GDM1 (cell line): ENCODE measurements at regions not wholly inside any gene's neighbourhood (a gene's known extent, or its start where the extent isn't known, plus 50 kb on each side); places are given as distances from the start of the nearest gene placed in this dataset.

Source experiments
- DNase-seq: peaks from one replicate; lab custom pipeline; 2025; lab: John Stamatoyannopoulos, UW

DNA sequence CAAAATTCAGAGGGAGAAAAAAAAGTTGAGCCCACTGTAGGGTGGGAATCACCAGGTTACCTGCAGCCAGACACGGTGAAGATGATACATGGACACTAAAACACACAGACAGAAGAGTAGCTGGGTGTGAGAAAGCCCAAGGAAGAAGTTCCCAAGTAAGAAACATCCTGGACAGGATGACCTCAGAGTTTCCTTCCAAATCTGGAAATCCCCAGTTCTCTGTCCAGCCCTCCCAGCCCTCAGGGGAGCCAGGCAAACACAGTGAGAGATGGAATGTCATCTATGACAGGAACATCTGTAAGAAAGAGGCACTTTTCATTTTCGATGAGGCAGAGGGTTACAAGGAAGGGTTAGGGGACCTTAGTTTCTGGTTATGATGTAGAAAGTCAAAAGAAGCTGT, 125.1 kb upstream of the LYZL1 start:
- no peak for DNase-seq

DNA sequence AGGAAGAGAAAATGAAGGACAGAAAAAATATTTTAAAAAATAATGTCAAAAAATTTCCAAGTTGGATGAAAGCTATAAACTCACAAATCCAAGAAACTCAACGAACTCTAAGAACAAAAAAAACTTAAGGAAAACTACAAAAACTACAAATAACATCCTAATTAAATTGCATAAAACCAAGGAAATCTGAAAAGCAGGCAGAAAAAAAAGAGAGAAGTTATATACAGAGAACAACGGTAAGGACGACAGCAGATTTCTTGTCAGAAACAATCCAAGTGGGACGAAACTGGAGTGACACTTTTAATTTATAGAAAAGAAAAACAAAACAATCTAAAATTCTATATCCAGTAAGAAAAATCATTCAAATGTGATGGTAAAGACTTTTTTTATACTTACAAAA, 122.2 kb upstream of the LYZL1 start:
- DNase-seq, result no peak

DNA sequence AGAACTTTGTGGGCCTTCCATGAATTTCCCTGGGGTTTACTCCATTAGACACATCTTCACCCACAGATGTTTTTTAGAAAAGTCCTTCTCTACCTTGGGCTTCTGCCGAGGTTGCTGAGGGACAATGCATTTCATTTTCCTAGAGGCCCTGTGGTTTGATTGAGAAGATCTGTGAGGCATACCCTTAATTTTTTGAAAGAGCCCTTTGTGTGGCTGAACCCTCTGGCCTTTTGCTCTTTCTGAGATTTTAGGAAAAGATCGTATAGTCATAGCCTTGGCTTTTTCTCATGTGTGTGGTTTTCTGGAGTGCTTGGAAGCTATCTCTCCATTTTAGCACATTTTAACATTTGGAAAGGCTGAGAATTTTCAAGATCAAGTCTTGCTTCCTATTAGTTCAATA, 119.8 kb upstream of the LYZL1 start:
- DNase-seq, result no peak

DNA sequence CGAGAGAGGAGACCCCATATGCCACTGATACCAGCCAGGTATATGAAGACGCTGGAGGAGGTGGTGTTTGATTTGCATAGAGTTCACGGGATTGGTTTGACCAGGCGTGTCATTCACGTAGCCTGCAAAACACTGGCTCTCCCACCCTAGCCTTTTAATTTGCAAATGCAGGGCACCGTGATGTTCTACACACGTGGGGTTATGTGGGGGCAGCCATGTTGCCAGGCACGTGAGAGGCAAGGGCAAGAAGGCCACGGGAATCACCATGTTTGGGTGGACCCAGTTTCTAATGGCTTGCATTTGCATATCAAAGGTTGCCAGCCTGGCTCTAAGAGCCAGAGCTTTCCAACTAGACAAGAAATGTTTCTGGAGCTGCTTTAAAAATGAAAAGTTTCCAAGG, 117.2 kb upstream of the LYZL1 start:
- no peak for DNase-seq

DNA sequence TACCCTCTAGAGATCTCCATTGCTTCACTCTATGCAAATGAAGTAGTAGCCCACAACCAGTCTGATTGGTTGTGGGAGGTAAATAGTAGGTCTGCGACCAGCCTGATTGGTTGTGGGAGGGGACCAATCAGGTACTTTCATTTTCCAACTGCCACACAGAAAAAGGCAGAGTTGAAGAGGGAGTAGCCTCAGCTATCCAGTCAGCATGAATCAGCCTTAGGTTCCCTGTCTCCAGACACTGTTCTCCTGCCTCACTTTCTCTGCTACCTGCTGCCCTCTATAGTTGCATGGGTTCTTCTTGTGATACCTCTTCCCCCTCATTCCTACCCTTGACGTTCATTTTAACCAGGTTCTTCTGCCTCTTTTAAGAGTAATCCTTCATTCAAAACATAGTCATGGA, 114.5 kb upstream of the LYZL1 start:
- no peak for DNase-seq

DNA sequence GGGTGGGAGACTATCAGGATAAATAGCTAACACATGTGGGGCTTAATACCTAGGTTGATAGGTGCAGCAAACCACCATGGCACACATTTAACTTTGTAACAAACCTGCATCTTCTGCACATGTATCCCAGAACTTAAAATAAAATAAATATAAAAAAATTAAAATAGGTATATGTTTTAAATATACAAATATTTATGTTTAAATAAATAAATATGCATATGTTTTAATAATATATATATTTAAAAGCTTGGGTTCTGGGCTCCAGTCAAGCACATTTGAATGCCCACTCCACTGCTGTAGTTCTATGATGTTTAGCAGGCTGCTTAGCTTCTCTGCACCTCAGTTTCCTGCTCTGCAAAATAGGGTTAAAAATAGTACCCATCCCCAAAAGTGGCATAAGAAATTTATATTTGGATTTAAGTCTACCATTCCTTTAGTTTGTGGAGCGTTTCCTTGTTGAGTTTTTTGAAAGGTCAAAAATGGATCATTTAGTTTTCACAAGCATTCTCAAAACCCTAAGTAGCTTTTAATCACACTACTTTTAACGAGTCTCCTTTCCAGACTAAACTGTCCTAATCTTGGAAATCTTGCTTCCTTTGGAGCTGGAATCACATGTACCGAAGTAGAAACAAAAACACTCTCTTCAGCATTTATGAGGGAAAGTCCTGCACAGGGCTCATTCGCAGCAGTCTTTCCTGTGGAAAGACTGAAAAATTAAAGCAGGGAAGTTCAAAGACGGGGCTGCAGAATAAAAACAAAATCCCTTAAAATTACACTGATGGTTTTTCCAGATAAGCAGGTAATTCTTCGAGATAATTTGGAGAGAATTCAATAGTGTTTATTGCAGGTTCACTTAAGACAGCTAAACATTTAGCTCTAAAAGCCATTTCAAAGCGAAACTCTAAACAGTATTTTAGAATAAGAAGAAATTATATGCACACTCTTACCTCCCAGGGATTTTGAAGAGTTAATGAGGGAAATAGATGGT, 111.7 kb upstream of the LYZL1 start:
- DNase-seq, result no peak

DNA sequence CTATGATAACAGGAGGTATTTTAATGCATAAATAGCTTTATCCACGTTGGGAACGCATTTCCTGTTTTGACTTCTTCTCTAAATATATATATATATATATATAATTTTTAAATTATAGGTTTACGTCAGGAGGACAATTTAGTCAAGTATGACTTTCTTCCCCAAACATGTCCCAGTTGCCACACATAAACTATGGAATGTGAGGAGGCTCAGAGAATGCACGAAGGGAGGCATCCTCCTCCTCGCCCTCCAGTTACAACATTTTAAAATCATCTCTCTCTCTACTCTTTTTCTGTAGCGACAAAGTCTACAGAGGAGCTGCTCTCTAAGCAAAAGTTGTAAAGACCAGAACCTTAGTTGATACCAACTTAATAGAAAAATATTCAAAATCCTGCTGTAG, 106.9 kb upstream of the LYZL1 start:
- DNase-seq, result no peak

DNA sequence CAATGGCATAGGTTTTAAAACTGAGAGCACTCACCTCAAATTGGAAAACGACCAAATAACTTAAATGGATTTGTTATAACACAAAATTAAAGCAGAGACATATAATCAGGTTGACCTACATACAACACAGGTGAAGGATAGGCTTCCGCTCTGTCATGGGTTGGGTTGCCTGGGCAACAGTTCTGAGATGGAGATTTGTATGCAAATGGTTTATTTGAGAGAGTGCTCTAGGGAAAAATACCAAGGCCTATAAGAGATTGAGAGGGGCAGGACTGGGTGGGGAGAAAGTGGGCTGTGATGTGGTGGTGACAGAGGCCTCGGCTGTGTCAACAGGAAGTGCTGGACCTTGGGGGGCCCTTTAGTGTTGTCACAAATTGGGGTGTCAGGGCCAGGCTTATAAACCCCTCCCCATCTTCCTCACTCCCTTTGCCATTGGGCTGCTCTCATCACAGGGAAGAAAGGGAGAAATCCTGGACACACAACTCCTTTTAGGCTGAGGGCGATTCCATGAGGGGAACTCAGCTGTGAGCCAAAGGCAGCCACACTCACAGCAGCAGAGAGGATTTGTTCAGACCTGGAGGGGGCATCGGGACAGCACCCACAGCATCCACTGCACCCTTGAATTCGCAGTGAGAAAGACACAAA, 105.4 kb upstream of the LYZL1 start:
- no peak for DNase-seq

DNA sequence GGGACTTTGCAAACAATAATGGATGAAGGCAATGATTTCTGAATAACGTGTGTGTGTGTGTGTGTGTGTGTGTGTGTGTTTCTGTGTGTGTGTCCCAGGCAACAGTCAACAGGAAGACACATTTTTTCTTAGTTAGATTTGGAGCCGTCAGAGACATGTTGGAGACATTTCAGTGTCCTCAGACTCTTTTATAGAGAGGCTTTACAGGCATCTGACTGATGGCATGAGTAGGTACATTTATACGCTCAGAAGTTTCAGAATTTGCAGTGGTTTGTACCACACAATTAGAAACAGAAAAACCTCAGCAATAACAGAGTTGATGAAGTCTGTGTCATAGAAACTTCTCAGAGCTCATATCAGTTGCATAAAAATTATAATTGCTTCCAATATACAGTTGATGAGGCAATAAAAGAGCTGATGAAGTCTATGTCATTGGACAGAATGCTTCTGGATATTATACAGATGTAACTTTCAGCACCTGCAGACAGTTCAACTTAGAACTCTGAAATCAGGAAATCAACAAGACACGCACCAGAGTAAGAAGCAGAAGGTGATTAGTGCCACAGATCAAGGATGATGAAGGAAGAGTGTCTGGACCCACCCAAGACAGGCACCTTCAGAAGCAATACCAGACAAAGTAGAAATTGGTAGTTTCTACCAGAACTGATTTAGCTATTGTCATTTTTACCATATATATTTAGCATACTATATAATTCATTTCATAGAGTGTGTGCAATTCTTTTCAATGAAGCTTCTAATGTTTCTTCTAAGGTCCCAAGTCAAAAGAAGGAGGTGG, 104.5 kb upstream of the LYZL1 start:
- no peak for DNase-seq

DNA sequence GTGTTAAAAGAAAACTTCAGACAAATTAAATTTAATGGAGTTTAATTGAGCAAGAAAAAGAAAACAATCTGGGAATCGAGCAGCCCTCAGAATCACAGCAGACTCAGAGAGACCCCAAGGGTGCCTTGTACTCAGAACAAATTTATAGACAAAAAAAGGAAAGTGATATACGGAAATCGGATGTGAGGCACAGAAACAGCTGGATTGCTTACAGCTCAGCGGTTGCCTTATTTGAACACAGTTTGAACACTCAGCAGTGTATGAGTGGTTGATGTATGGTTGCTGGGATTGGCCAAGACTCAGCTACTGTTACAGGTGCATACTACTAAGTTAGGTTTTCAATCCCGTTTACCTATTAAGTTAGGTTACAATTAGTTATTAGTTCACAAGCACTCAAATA, 103.8 kb upstream of the LYZL1 start:
- DNase-seq, result no peak

DNA sequence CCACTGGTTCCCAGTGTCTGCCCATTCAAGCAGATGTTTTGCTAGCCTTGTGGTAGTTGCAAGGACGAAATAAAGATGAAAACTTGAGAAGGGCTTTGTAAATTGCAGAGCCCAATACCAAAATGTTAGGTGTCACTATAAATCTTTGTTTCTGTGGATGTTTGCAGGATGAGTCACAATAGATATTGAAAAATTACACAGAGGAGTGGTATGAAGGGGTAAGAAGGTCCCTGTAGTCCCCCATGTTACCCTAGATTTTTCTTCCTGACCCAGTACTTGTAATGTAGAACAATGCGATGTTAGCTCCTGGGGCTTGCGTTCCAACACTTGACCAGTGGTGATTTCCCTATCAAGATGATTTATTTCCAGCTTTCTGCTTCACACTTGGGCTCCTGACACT, 102.6 kb upstream of the LYZL1 start:
- DNase-seq, result no peak

DNA sequence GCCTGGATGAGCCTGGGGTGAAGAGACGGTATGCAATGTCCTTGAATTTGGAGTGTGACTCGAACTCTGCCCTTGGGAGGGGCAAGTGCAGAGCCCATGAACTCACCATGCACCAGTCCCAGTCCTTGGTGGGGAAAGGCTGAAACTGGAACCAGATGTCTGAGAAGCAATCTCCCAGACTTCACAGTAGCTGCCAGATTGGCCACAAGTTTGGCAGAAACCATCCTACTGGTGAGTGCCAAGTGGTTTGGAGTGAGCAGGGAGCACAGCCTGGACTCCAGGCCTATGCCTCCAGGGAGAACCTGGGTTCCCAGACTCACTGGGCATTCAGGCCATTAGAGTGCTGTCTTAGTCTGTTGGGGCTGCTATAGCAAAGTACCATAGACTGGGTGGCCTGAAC, 99.6 kb upstream of the LYZL1 start:
- DNase-seq, result no peak

DNA sequence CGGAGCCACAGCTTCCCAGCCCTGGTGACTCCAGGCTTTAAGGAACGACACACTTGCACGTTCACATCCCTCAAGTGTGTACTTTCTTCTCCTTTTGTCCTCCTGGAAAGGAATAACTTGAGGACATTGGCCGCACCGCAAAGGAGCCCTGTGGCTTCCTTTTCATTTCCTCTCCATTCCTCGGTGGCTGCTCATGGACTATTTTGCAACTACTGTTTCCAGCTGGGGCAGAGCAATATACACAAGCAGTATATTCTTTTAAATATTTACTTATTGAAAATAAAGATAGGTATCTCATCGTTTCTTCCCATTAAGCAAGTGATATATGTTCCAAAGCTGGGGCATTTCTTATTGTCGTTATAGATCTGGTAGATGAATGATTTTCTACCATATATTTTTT, 97.2 kb upstream of the LYZL1 start:
- DNase-seq, result no peak

DNA sequence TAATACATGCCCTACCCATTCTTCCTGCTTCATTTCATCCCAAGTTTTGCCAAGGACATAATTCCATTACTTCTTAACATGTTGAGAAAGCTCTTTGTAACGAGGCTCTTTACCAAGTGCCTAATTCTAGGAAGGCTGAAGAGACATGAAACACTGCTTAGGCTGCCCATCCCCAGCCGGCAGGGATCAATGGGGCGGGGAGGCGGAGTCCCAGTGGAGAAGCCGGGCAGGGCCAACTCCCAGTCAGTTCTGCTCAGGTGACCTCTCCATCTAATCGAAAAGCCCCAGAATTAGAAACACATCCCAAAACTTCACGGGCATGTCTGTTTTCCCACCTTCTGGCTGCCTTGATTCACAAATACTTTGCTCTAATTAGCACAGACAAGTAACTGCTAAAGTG, 89.5 kb upstream of the LYZL1 start:
- no peak for DNase-seq

DNA sequence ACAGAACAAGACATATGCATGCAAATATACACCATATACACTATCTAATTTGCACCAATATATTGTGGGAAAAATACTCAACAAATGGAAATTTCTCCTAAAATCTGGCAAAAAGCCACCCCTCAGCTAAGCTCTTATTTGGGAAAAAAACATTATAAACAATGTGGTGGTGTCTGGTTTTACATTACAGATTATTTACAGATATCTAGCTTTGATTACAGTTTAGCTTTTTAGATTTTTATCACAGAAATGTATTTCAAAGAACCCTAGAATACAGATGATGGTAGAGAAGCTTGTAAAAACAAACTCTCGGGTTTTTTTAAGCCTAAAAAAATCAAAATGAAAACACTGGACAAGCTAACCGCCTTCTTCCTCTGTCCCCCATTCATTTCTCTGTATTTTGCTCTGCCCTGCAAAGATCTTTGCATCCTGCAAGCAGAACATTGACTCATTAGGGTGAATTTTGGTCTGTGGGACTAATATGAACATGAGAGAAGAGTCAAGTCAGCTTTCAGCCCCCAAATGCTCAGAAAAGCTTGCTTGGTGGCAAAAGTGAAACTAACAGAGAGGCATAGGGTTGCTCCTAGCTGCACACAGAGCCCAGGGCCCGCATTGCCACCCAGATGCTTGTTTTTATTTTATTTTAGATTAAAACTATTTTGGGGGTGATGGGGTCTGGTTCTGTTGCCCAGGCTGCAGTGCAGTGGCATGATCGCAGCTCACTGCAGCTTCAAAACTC, 88.8 kb upstream of the LYZL1 start:
- no peak for DNase-seq

DNA sequence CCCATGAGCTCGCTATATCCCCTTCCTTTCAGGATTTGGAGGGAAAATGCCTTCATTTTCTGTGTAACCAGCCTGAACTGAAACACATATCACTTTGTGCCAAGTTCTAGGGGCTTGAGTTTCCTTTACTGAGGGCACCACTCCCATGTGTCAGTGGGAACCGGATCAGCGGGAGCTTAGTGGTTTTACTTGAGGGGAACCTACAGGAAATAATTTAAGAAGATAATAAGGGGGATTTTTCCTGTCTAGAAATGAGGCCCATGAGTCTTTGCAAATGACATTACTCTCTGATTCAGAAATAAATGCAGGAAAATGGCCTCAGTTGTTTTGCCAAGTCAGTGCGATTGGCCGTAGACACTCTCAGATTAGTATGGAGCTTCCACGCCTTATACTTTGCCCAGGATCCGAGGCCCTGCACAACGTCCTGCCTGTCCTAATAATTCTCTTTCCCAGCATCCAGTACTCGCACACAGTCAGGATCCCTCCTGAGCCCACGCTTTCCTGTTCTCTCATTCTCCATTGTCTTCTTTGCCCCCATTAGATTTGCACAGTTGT, 86.4 kb upstream of the LYZL1 start:
- DNase-seq, result no peak

DNA sequence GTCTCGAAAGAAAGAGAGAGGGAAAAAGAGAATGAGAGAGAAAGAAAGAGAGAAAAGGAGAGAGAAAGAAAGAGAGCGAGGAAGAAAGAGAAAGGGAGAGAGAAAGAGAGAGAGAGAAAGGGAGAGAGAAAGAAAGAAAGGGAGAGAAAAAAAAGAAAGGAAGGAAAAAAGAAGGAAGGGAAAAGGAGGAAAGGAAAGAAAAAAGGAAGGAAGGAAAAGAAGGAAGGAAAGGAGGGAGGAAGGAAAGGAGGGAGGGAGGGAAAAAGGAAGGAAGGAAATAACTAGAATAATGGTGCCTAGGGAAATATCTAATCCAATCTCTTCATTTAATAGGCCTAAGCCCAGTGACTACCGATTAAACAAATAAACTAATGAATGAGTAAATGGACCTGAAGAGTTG, 85.4 kb upstream of the LYZL1 start:
- DNase-seq, result no peak

DNA sequence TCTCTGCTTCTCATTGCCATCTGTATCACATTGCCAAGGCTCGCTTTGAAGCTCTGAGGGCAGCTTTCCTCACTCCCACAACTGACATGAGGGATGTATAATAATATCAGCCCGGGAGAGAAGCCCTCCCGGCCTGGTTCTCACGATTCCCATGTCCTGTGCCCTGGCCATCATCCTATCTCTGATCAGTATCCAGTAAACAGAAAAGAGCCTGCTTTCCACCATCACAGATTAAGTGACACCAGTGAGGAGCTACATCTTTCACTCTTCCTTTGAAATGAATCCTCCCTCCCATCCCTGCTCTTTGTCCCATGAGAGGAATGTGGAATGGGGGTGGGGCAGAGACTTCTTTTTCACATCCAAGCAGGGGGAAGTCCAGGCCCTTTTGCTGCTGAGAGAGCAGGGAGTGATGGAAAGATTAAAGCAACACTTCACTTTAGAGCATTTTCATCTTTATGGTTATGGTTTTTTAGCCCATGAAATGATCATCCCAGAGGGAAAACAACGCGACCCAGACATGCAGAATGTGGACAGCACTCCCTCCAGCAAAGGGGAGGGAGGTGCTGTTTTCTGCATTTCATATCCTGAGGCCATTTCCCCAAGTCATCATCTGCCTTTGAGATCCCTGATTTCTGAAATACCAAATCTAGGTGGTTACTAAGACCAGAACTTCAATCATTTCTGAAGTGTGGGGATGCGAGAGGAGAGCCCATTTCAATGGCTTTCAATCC, 84.6 kb upstream of the LYZL1 start:
- no peak for DNase-seq

DNA sequence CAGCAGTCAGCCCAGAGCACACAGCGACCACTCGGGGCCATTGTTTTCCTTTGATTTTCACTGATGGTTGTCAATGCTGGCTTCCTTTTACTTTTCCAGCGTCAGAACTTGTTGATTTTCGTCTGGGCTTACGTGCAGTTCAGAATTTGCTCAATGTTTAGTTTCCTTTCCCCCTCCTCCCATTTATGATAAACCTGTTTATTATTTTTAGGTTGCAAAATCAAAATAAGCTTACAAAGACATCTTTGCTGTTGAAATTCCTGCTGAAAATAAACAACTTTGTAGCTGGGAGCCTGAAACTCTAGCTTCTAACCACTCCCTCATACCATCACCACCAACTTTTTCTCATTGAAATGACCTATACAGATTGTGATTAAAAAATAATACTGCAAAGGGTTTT, 83.1 kb upstream of the LYZL1 start:
- DNase-seq, result no peak

DNA sequence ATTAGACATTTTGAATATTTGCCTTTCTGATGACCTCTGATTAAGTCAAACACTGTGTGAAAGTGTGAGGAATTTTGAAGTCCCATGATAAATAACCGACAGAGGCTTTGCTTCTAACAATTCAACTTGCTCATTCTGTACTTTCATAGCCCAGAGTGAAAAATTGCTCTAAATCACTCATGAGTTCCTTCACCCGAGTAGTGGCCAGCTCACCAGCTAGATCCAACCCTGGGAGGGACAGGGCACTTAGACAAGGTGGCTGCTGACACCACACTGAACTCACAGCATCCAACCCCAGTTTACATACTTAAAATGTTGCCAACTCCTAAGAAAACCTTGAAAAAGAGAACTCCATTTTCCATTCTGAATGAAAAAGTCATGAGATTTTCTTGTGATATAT, 80.0 kb upstream of the LYZL1 start:
- DNase-seq, result no peak

DNA sequence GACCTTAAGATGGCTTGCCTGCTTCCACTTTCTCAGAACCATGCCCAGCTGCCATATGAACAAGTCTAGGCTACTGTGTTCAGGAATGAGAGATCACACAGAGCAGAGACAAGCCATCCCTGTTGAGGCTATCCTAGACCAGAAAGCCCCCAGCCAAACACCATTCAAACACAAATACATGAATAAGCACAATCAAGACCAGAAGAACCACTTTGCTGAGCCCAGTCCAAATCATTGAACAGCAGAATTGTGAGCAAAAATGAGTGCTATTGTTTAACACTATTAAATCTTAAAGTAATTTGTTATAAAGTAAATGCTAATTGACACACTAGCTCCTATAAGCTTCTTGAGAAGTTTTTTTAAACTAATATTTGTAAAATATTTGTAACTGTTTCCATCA, 79.0 kb upstream of the LYZL1 start:
- DNase-seq, result no peak
